AG04450 (cell line): ENCODE measurements at regions not wholly inside any gene's neighbourhood (a gene's known extent, or its start where the extent isn't known, plus 50 kb on each side); places are given as distances from the start of the nearest gene placed in this dataset.

ENCODE experiments used
- CTCF ChIA-PET: fragments of 300-600, 350-600 bp; formaldehyde crosslinking; extraction: SDS; loops from one replicate; lab custom pipeline; 2022; ENCODE audit warnings: antibody characterized with exemption, inconsistent platforms; lab: Charles Lee
- POLR2A ChIA-PET: fragments of 350-600 bp; formaldehyde crosslinking; extraction: SDS; loops from one replicate; lab custom pipeline; 2021; ENCODE audit warnings: antibody characterized with exemption, inconsistent platforms; lab: Yijun Ruan, JAX
- DNase-seq: peaks from one replicate; pipeline ENCODE4 v3.0.0-alpha.2; 2011; ENCODE audit warnings: low read depth, low spot score
- H3K27ac ChIP-seq: one replicate; pipeline ENCODE4 v1.5.1; 2012; ENCODE audit warnings: low read depth, low read length, control low read depth
- H3K27me3 ChIP-seq: one replicate; pipeline ENCODE4 v1.6.0; 2012; ENCODE audit warnings: low read length; ENCODE audit not compliant: control insufficient read depth, insufficient read depth
- H3K4me3 ChIP-seq: 2 replicates; pipeline ENCODE4 v1.5.1; 2011; ENCODE audit warnings: mild to moderate bottlenecking, low read depth, low read length, control low read depth
- H3K9me3 ChIP-seq: 2 replicates; pipeline ENCODE4 v1.5.1; 2012; ENCODE audit warnings: low read length; ENCODE audit not compliant: control insufficient read depth, insufficient read depth
- TF ChIP-seq, protein P1 (sequence below): IDR thresholded peaks from 2 replicates; pipeline ENCODE4 v1.5.1; 2011; ENCODE audit warnings: low read depth, low read length, control low read depth, inconsistent platforms

DNA sequence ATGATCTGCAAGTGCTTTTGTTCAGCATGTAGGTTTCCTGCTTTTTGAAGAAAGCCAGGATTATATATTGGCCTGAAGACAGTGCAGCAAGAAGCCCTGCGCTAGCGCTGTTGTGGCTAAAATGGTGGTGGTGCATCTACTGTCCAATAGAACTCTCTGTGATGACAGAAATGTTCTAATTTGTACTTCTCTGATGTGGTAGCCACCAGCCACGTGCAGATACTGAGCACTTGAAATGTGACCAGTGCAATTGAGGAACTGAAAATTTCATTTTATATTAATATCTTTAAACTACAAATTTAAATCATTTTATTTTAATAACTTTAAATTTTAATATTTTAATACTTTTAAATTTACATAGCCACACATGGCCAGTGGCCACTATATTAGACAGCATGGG is 73.0 kb upstream of the PAX6 start:
- no peaks in the 10 kb centered on the region for H3K9me3 ChIP-seq
- TF ChIP-seq, protein P1, sequence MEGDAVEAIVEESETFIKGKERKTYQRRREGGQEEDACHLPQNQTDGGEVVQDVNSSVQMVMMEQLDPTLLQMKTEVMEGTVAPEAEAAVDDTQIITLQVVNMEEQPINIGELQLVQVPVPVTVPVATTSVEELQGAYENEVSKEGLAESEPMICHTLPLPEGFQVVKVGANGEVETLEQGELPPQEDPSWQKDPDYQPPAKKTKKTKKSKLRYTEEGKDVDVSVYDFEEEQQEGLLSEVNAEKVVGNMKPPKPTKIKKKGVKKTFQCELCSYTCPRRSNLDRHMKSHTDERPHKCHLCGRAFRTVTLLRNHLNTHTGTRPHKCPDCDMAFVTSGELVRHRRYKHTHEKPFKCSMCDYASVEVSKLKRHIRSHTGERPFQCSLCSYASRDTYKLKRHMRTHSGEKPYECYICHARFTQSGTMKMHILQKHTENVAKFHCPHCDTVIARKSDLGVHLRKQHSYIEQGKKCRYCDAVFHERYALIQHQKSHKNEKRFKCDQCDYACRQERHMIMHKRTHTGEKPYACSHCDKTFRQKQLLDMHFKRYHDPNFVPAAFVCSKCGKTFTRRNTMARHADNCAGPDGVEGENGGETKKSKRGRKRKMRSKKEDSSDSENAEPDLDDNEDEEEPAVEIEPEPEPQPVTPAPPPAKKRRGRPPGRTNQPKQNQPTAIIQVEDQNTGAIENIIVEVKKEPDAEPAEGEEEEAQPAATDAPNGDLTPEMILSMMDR, result no peak
- H3K27me3 ChIP-seq, result peaks cover 2% of the 10 kb centered on the region
- DNase-seq, result no peak
- H3K4me3 ChIP-seq, result no peak overlapping the region
- ChIA-PET POLR2A (no interaction called here), CTCF (no interaction called here)
- no peak overlapping the region for H3K27ac ChIP-seq

DNA sequence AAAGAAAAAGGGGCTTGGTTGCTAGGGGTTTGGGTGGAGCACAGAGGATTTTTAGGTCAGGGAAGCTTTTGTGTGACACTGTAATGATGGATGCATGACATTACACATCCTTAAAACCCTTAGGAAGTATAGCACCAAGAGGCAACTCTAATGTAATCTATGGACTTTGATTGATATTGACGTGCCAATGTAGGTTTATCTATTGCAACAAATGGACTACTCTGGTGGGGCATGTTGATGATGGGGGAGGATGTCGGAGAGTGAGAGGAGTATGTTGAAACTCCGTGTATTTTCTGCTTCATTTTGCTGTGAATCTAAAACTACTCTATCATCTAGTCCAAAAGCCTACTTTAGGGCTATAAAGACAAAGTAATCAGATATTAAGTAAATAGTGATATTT is 72.3 kb upstream of the PAX6 start:
- DNase-seq, result no peak
- H3K9me3 ChIP-seq, result no peaks in the 10 kb centered on the region
- ChIA-PET POLR2A (no interaction called here), CTCF (no interaction called here)
- H3K4me3 ChIP-seq, result no peak overlapping the region
- no peak overlapping the region for H3K27ac ChIP-seq
- H3K27me3 ChIP-seq, result peaks cover 2% of the 10 kb centered on the region
- TF ChIP-seq, protein P1, result no peak

DNA sequence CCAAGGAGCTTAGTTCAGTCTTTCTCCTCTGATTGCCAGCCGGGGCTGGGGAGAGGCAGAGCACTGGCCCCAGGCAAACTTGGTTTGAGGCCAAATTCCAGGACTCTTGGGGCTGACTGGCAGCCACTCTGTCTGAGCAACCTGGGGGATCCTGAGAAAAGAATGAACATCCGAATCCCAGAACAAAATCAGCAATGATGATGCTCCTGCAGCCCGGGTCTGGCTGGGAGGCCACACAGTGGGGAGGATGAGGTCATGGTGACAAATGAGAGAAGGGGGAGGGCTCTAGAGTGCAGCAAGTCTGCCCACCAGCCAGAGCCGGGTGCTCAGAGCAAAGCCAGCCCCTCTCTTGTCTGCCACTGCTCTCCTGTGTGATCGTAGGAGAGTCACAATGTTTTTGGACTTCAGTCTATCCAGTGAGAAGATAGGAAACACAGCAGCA is 71.8 kb upstream of the PAX6 start:
- peaks cover 2% of the 10 kb centered on the region for H3K27me3 ChIP-seq
- DNase-seq, result no peak
- TF ChIP-seq, protein P1, result no peak
- H3K9me3 ChIP-seq, result no peaks in the 10 kb centered on the region
- H3K4me3 ChIP-seq, result no peak overlapping the region
- CTCF ChIA-PET, result interaction anchor here (1.2 kb wide), 1 partner anchor 293 kb away, joined by 5 read pairs; no protein-coding TSS in a partner anchor
- POLR2A ChIA-PET, result no interaction called here
- H3K27ac ChIP-seq, result no peak overlapping the region

DNA sequence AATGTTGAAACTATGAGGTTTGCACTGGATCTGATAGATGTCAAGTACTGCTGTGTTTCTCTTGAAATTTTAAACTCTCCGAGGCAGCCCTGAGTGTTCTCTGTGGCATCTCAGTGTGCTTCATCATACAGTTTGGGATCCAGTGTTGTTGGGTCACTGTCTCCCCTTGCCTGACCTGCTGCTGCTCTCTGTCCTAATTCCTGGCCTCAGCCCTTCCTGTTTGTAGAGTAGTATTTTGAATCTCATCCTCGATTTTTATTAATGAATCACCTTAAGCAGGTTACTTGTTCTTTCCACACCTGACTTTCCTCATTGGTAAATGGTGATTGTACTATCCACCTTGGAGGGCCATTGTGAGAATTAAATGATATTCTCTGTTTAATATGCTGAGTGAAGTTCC is 70.7 kb upstream of the PAX6 start:
- H3K27ac ChIP-seq, result no peak overlapping the region
- CTCF ChIA-PET, result no interaction called here
- DNase-seq, result no peak
- no peaks in the 10 kb centered on the region for H3K9me3 ChIP-seq
- TF ChIP-seq, protein P1, result no peak
- peaks cover 5% of the 10 kb centered on the region for H3K27me3 ChIP-seq
- H3K4me3 ChIP-seq, result no peak overlapping the region
- POLR2A ChIA-PET, result no interaction called here

DNA sequence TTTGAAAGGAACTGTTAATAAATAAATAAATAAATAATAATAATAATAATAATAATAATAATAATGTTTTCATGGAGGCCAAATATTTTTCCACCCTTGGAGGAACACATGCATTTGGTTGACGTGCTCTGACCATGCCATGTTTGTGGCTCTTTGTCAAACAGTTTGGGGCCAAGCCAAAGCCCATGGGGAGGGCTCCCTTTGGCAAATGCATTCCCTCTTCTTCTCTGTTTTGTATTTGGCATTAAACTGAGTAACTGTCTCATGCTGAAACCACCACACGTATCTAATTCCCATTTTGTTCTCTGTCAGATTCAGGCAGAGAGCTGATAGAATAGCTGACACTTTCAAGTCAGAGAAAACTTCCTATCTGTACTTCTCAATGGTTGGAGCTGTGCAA is 68.6 kb upstream of the PAX6 start:
- Histone ChIP-seq H3K27me3 (peaks cover 5% of the 10 kb centered on the region), H3K9me3 (no peaks in the 10 kb centered on the region), H3K27ac (no peak overlapping the region), H3K4me3 (no peak overlapping the region)
- DNase-seq, result no peak
- POLR2A ChIA-PET, result no interaction called here
- TF ChIP-seq, protein P1, result no peak
- CTCF ChIA-PET, result no interaction called here
